ENCODE measurements at regions not wholly inside any gene's neighbourhood (a gene's known extent, or its start where the extent isn't known, plus 50 kb on each side); places are given as distances from the start of the nearest gene placed in this dataset.

DNA sequence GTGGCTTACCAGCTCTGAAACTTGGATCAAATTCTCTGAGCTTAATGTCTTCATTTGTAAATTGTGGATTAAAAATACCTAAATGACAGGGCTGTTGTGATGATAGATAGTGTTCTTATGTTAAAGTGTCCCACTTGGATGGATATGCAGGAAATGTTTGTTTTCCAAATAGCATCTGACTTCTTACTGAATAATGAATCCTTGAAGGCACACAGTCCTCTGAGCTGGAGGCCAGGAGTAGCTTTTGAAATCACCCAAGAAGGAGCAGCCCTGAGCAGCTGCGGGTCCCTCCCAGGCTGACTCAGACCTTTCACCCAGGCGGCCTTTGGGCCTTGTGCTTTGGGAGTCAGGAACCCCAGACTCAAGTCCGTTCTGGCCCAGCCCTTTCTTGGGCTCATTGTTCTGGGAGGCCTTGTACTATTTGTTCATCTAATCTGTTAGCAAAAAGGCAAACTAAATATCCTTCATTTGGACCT, 173.0 kb upstream of the GATA6 start:
- DNase-seq (ENCODE audit: low read depth in 2 of 2): no peak

DNA sequence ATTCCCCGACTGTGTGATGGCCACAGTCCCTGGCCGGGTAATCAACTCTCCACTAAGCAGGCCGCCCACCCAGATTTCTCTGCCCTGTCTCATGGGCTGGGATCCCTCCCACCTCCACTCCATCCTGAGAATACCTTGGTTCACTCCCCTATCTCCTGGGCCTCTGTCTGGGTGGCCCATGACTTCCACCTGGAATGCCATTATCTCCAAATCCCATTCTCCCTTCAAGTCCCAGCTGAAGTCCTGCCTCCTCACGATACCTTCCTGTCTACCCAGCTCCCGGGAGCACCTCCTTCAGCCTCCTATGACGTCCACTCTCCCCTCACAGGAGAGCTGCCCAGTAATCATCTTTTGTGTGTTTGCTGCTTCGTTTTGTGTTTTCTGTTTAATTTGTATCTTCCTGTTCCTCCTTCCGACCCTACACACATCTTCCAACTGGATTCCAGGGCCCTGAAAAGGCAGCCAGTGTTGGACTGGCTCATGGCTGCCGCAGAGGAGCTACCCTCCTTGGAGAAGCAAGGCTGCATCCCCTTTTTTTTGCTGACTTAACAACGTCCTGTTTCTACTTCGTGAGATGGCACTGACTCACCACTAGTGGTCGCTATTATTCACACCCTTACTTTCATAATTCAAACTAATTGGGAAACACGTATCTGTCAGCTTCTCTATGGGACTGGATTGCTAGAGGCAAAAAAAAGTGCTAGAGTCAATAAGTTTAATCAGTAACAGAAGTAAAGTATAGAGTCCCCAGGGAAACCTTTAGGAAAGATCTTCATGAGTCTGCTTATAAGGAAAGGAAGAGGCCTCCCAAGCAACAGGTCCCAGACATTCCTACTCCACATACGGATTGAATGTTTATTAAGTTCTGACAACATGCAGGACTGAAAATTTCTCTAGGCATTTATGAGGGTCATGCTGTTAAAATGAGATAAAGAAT, 171.9 kb upstream of the GATA6 start:
- no peak for DNase-seq (ENCODE audit: low read depth in 2 of 2)

DNA sequence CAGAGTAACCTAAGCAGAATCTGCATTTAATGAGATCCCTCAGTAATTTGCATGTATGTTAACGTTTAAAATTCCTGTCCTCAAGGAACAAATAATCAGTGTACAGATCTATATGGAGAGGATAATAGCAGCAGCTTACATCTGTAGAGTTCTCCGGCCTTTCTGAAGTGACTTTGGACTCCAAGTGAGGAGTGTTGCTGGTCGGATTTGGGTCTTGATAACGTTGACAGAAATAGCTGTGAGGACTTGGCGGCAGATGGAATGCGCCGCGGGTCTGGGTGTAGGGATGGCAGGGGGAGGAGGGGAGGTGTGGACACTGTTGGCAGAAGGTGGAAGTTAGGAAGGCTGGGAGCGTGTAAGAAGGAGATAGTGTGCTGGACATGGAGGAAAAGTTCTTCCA, 170.9 kb upstream of the GATA6 start:
- DNase-seq (ENCODE audit: low read depth in 2 of 2): no peak

DNA sequence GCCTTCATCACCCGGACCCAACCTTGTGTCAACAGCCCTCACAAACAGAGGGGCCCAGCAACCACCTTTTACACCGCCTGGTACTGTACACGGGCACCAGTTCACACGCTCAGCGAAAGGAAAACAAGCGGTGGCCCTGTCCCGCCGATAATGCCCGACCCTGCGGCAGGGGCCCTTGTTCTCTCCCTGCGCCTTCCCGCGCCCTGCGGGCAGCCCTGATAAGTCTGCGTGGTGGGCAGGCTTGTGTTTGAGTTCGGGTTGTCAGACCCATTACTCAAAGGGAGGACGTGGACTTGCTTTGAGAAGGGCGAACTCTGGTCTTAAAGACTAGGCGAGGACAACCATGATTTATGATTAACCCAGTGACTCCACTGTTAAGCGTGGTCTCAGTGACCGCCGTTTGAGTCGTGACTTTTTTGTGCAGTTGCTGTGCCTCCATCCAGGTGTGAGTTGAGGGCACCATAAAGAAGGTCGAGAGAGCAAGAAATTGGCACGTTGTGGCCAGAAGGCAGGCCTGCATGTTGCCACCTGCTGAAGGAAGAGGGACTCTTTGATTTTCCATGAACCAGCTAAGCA, 167.4 kb upstream of the GATA6 start:
- no peak for DNase-seq (ENCODE audit: low read depth in 2 of 2)

DNA sequence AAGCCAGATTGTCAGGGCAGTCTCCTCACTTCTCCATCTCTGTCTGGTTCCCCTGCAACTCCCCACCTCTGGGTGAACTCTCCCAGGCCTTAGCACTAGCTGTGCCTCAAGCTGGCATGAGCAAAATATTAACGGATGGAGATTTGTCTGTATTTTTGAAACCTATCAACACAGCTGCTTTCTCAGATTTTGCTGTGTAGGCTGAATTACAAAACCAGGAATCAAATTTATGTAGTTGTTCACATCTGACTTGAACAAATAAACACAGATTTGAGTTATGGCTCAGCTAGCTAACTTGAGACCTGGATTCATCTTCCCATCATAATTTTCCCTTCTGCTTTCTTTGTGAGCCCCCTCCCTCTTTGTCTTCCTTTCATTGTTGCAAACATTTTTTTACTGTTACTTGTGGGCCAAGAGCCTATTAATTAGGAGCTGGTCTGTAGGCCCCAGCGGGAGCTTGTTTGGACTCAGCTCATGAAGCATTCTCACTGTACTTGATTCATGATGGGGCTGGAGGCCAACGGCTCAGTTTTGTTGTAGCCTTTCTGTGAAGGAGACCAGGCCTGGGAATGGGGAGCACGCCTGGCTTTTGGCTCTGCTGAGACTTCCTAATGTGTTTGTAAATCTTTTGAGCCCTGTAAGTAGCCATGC, 164.1 kb upstream of the GATA6 start:
- no peak for DNase-seq (ENCODE audit: low read depth in 2 of 2)

DNA sequence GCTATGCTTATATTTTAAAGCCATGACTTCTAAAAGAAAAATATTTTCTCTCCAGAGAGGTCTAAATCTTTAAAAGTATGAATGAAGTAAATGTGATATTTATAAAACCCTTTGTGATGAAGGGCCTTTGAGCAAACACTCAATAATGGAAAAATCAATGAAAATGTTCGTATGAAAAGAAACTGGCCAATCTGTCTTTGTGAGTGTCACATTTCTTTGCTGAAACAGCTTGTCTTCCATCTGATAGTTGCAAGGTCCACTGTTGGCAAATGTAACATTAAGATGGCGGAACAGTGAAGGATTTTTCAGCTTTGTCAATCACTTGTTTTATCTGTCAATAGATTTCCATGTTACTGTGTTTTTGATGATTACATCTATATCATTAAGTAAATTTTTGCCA, 162.9 kb upstream of the GATA6 start:
- DNase-seq (ENCODE audit: low read depth in 2 of 2): no peak

DNA sequence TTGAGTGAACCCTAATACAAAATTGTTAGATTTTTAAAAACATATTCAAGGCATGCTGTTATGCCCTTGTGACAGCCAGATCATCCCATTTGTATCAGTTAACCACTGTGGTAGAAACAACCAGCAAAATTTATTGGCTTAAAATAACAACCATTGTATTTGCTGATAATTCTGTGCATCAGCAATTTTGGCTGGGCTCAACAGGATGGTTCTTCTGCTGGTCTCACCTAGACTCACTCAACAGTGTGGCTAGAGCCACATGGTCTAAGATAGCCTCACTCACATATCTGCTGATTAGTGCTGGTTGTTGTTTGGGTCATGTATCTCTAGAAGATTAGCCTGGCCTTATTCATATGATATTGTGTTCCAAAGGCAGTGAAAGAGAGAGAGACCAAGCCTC, 160.1 kb upstream of the GATA6 start:
- DNase-seq (ENCODE audit: low read depth in 2 of 2): no peak

DNA sequence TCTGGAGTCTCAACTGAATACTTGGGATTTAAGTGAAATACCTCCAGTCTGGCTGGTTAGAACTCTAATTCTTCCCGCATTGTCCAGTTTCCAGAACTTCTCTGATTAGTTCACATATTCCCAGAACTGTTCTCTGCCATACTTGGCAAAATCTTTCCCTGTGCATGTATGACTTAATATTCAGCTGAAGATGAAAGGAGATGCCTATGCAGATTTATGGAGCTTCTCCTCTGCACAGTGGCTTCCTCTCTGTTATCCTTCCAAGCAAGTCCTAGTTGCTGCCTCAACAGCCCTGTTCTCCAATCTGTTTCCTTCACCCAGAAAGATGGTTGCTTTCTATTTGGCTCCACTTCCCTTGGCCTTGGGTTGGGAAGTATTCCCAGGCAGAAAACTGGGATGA, 155.4 kb upstream of the GATA6 start:
- DNase-seq (ENCODE audit: low read depth in 2 of 2): no peak

DNA sequence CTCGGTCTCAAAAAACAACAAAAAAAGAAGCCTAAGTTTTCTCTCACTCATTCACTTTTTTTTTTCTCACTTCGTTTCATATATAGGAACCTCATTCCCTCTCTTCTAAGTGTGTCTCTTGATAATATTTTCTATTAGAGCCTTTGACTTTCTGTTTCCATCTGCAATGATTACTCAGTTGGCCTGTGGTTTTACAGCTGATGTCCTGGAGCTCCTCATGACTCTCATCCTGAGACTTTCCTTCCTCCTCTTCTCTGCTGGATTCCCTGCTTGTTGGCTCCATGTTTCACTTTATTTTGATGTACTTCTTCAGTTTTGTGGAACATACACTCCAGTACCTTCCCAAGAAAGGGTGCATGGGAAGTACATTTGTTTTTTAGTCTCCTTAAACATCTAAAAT, 154.2 kb upstream of the GATA6 start:
- no peak for DNase-seq (ENCODE audit: low read depth in 2 of 2)

DNA sequence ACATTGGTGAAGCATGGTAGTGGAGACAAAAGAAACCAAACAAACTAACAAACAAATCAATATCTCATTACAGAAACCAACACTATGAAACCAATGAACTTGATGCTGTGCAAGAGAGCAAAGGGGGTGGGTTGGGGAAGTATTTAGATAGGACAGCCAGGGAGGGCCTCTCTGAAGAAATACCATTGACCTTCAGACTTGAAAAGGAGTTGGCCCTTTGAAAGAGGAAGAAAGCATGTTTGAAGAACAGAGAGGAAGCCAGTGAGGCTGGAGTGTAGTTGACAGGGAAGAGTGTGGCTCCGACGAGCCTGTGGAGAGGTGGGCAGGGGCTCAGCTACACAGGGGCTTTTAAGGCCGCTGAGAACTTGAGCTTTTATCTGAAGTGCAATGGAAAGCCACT, 151.0 kb upstream of the GATA6 start:
- no peak for DNase-seq (ENCODE audit: low read depth in 2 of 2)

DNA sequence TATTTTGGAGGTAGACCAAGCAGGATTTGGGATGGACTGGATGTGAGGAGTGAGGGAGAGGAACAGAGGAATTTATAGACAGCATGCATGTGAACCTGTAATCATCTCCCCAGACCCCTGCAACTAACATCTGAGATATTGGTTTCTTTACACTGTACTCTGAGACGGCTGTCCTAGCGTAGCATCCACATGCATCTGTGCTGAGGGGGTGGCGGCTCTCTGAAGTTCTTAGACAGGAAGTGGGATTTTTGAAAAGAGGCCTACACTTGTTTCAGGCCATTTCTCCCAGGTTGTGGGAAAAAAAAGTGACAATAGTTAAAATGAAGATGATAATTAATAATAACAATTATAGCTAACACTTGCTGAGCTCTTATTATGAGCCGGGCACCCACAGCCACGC, 150.2 kb upstream of the GATA6 start:
- DNase-seq (ENCODE audit: low read depth in 2 of 2): no peak

DNA sequence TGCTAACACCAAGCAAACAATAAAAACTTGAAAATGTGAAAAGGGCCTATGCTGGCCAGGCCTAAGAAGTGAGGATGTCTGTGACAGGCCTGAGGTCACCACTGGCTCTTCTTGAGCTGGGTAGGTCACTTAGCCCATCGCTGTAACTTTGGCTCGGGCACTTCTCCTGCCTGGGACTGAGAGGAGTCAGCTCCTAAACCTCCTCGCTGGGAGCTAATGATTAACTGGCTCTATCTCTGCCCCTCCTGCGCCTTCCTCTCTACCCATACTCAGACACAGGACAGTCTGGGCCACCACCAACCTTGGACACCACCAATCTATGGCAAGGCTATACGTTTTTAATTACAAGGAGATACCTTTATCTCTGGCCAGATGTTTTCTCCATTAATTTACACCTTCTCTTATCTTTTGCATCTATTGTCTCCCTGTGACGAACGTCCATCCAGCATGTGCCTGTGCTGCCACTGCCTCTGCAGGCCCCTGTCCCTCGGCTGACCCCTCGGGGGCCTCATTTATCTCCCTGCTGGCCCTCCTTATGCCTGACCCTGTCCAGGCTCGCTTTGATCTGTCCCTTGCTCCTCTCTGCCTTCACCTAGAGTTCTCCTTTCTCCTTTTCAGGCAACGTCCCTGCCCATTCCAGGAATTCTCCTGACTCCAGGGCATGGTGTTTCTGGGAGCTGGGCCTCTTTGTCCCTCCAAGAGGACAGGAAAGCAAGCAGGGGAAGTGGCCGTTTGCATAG, 149.1 kb upstream of the GATA6 start:
- DNase-seq (ENCODE audit: low read depth in 2 of 2): no peak

DNA sequence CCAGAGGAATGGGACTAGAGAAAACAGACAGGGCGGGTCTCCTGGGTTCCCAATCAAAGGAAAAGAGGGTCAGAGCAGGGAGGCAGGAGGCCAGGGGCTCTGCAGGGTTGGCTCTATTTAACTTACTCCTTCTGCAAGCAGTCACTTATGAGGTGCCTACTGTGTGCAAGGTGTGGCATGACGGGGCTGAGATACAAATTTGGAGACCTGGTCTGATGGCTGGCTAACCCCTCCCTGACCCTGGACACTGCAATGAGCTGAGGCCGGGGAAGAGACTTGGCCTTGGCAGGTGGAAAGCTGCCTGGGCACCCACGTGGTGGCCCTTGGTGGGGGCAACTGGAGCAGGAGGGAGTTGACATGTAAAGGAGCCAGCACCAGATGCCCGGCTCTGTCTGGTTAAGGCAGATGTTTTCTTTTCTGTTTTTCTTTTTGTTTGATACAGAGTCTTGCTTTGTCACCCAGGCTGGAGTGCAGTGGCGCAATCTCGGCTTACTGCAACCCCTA, 148.5 kb upstream of the GATA6 start:
- no peak for DNase-seq (ENCODE audit: low read depth in 2 of 2)

DNA sequence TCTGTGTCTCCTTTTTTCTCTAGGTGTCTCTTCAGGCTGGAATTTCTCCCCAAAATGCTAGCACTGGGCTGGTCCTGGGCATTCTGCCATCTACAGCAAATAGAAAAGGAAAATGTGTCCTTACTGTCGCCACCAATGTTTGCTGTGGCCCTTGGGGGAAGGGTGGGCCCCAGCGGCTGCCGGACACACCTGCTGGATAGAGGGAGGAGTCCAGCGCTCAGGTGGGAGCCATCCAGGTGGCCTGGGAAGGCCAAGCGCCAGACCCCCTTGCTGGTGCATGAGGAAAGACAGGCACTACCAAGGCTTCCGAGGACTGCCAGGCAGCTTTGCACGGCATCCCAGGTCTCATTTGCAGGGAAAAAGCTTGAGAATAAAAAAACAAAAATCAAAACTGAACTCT, 147.7 kb upstream of the GATA6 start:
- DNase-seq (ENCODE audit: low read depth in 2 of 2): no peak

DNA sequence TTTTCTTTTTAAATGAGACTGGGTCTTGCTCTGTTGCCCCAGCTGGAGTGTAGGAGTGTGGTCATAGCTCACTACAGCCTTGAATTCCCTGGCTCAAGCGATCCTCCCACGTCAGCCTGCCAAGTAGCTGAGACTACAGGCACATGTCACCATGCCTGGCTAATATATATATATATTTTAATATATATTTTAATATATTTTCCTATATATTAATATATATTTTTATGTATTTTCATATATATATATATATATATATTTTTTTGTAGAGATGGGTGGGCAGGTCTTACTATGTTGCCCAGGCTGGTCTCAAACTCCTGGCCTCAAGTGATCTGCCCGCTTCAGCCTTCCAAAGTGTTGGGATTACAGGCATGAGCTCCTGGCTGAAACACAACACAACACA, 144.5 kb upstream of the GATA6 start:
- DNase-seq (ENCODE audit: low read depth in 2 of 2): no peak

DNA sequence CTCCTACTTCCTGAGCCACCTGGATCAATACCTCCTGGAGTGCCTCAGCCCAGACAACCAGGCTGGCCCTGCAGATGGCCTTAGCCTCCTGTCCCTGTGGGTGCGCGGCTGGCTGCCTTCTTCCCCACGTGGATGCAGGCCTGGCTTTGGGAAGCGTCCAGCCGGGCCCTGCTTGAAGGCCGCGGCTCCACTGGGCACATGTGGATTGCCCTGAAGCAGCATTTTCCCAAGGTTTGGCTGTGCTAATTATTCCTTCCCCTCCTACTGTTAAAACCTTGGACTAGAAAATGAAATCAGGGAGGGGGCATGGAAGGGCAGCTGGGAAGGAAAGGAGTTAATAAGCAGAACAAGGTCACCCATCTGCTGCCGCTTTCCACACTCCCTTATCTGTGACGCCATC, 143.0 kb upstream of the GATA6 start:
- no peak for DNase-seq (ENCODE audit: low read depth in 2 of 2)

DNA sequence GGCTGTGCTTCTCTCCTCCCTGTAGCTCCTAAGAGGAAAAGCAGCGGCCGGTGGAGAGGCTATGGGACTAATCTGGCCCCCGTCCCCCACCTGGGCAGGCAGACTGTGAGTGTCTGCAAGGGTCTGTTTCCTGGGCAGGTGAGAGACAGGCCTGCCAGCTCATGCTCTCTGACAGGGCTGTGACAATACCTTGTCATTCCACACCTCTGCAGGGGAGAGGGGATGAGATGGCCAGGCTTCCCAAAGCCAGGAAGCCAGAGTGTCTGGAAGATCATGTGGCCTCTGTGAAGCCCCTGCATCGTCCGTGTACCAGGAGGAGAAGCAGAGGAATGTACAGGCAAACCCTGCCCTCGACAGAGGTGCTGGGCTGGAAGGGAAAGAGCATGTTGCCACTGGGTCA, 142.5 kb upstream of the GATA6 start:
- DNase-seq (ENCODE audit: low read depth in 2 of 2): no peak

DNA sequence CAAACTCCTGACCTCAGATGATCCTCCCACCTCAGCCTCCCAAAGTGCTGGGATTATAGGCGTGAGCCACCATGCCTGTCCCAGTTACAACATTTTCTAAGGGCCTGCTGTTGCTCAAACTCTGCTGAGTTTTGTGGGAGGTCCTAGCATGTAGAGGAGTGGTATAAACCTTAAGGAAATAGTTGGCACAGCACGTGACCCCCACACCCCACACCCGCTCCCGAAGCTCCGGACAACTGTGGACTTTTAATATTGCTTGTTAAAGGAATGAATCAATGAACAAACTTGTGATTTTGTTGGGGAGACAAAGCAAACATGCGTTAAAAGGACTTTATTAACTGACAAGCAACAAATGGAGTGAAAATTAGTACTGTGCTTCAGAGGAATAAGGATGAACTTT, 137.8 kb upstream of the GATA6 start:
- no peak for DNase-seq (ENCODE audit: low read depth in 2 of 2)

DNA sequence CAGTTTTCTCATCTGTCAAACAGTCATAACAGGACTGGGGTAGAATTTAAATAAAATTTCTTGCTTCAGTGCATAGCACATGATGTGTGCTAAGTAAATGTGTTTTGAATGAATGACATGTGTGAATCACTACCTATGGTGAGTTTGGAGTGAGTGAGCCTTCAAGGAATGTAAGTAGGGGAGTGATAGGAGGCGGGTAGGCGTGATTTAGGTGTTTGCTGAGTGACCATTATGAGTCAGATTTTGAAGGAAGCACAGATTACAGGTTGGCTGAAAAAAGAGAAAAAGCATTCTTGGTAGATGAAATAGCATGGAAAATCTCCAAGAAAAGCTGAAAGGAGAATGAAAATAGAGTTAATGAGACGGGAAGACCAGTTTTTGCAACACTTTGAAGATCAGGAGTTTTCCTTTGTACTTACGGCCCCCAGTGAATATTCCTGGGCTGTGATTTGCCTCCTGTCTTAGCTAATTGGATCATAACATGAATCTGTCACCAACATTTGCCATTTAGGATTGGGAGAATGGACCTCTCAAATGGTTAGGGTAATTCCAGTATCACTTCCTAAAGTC, 136.9 kb upstream of the GATA6 start:
- DNase-seq (ENCODE audit: low read depth in 2 of 2): no peak

DNA sequence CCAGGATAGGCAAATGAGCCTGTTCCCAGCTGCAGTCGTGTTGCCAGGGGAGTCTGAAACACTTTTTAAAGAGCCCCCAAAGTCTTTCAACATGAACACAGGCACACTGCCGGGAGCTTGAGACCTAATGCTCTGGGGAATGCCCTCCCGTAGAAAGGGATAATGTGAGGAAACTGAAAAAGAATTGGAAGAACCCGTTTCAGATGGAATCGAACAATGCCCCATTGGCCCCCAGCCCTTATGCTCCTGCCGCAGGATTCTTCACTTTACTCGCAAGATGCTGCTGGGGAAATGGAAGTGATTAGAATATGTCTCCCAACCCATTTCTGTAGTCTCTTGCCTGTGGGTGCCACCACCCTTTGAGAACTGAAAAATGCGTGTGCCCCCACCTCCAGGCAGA, 136.3 kb upstream of the GATA6 start:
- no peak for DNase-seq (ENCODE audit: low read depth in 2 of 2)

DNA sequence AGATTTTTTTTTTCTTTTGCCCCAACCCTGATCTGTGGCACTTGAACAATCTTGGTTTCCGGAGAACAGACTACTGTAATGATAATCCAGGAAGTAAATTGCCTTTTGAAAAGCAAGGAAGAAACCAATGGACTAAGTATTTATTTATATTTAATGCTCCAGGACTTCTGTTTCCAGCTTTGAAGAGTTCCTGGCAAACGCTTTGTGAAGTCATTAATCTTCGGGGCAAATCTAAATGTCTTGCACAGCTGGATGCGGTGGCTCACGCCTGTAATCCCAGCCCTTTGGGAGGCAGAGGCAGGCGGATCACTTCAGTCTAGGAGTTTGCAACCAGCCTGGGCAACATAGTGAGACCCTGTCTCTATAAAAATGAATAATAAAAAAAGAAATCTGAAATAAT, 135.1 kb upstream of the GATA6 start:
- DNase-seq (ENCODE audit: low read depth in 2 of 2): no peak

DNA sequence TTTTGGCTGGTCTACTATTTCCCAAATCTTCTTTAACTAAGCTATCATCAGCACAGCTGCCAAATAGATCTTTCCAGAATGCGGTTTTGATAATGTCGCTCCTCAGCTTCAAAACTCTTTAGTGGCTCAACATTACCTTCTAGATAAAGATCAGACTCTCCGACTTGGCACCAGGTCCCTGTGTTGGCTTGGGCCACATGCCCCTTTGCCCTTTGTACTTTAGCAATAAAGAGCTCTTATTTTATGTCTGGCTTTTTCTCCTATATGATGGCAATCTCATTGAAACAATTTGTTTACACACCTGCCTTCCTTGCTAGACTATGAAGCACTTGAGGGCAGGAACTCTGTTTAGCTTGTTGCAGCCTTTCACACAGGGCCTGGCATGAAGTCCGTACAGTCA, 128.9 kb upstream of the GATA6 start:
- DNase-seq (ENCODE audit: low read depth in 2 of 2): no peak
